HG03439 (cell line): ENCODE measurements at regions not wholly inside any gene's neighbourhood (a gene's known extent, or its start where the extent isn't known, plus 50 kb on each side); places are given as distances from the start of the nearest gene placed in this dataset.

ENCODE experiments used
- ATAC-seq: cut with Tn5 transposase; IDR thresholded peaks from one replicate; pipeline ENCODE4 v1.9.1; 2021; ENCODE audit warnings: mild to moderate bottlenecking, moderate library complexity; ENCODE audit not compliant: unreplicated experiment

DNA sequence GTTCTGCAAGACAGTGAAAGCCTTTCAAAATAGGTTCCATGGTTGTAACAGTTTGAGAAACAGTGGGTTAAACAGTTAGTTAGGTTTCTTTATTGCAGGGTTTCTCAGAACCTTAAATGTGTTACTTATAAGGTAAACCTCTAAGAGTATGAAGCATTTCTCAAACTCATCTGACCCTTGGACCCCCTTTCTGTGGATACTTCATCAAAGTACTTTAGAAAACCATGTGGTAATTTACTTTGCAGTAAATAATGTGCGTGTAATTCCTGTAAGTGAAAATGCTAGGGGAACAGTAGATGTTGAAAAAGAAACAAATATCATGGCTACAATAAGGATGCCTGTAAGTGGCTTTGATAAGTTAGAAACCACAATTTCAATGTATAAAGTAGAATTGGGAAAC, 354.6 kb upstream of the RARB start:
- ATAC-seq = no peak

GRCh38 chr3:25074149-25074548, 353.9 kb upstream of the RARB start:
- no peak for ATAC-seq

- no peak for ATAC-seq
Measured at GRCh38 chr3:25080461-25080860, 347.6 kb upstream of the RARB start.

DNA sequence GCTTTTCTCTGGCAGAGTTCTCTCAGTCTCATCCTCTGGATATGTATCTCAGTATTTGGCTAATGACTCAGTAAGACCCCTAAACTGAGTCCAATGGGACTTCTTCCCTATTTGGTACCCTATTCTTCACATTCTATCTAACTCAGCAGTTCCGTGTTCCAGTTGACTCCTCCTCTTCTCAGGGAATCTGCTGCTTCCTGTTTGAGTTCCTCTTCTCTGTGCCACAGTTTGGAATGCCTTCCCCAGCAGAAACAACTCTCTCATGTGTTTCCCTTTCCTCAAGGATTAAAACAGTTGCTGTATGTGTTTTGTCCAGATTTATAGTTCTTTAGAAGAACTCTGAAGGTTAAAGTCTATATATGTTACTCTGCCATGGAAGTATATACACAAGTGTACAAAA, 344.0 kb upstream of the RARB start:
- ATAC-seq = no peak

DNA sequence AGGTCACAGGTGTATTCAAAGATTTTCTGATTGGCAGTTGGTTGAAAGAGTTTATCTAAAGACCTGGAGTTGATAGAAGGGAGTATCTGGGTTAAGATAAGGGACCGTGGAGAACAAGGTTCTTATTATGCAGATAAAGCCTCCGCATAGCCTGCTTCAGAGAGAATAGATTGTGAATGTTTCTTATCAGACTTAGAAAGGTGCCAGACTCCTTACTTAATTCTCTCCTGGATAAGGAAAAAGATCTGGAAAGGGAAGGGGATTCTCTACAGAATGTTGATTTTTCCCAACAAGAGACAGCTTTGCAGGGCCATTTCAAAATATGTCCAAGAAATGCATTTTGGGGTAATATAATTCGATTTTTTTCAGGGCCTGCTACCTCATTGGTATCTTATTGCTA, 341.3 kb upstream of the RARB start:
- no peak for ATAC-seq

DNA sequence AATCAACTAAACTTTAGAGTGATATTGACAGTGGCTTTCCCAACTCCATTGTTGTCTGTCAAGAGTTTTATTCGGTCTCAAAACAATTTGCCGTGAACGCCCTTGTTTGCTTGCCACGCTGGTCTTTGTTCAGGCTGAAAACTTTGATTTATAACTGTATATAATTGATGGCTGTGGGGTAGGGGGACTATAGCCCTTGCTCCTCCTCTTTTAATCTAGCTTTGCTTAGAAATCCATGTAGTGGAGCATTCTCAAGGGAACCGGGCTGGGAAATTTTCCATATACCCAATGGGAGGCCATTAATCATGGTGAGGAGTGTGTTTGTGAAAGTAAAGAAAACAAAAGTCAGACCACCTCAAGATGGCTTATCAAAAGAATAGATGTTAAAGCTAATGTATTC, 339.8 kb upstream of the RARB start:
- ATAC-seq = no peak

- ATAC-seq = no peak
Measured at GRCh38 chr3:25090698-25091453, 337.2 kb upstream of the RARB start.

DNA sequence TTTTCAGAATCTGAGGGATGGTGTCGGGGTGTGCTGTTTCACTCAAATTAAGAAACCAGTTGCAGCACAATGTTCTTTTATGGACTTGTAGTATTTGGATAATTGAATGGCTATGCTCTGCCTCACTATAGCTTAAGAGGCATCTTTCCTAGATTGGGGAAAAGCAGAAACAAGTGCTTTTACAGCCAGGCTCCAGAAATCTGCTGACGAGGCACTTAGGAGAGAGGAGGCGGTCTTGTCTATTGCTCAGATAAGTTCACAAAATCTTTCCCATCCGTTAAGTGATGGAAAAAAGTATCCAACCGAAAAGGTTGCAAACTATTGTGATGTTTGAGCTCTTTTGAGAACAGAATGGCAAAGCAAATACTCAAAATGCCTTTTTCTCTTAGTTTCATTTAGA, 336.1 kb upstream of the RARB start:
- ATAC-seq = no peak

DNA sequence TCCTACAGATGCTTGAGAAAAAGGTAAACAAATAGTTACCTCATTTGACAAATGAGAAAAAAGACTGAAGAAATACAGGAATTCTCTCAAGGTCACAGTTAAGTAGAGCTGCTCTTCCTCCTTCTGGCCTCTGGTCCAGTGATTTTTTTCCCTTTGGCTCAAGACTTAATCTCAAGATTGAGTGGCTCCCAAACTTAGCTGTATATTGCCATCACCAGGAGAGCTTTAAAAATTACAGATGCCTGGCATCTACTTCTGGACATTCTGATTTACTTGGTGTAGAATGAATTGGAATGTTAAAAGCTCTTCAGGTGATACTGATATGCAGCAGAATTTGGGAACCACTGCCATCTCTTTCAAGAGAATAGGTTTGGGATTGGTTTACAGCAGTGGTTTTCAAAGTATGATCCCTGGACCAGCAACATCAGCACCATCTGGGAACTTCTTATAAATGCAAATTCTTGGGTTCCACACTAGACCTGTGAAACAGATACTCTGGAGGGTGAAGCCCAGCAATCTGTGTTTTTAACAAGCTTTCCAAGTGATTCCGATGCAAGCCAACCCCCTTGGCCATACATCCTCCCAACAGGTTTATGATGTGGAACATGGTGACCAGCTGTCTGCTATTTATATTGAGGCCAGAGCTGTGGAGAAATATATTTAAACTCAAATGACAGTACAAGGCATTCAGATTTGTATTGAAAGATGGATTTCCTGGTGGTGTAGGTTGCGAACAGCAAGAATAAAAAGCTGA, 333.0 kb upstream of the RARB start:
- ATAC-seq = no peak

DNA sequence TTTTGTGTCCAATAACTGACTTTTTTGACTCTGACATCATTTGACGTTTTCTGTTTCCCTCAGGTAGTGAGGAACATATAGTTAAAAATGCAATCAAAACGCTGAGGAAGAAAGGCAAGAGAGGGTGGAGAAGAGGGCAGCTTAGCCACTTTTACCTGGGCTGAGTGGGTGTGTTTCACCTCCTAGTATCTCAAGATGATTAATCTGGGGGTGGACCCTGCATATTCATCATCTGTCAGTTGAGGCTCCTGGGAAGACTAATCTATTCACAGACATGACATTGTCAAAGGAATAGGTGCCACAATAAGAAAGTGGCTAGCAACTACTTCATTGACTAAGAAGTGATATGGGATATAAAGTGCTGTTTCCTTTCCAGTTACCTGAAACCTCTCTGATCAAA, 331.5 kb upstream of the RARB start:
- no peak for ATAC-seq

DNA sequence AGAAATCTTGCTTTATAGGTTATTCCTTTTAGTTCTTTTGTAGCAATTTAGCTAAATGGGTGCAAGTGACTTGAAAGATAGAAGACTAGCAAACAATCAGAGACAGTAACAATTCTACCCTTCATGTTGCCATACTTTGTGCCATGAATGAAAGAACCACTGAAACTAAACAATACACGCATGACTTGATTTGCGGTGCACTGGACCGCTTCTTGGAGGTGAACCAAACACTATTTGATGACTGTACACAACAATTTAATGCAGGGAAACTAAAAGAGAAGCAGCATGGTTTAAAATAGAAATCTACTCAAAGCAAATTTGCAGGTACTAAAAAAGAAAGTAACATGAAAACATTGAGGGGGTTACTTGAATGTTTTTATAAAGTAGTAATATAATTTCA, 331.0 kb upstream of the RARB start:
- ATAC-seq = no peak

DNA sequence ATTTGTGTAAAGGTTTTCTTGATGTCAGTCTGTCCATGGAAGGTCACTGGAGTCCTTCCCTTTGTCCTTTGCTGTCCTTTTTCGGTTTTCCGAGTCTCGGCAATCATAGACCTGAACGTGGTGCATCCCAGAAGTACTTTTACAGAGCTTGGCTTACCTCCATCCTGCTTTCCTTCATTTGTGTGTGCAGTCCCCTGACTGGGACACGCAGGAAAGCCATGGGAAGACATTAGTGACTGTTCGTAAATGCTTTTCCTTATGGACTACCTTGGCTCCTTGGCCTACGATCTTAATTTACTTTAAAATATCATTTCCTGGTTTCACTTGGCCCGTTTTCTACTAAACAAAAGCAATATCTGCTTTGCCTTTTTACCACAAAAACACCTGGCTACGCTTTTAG, 328.4 kb upstream of the RARB start:
- ATAC-seq = no peak

GRCh38 chr3:25103391-25103790, 324.7 kb upstream of the RARB start:
- no peak for ATAC-seq

DNA sequence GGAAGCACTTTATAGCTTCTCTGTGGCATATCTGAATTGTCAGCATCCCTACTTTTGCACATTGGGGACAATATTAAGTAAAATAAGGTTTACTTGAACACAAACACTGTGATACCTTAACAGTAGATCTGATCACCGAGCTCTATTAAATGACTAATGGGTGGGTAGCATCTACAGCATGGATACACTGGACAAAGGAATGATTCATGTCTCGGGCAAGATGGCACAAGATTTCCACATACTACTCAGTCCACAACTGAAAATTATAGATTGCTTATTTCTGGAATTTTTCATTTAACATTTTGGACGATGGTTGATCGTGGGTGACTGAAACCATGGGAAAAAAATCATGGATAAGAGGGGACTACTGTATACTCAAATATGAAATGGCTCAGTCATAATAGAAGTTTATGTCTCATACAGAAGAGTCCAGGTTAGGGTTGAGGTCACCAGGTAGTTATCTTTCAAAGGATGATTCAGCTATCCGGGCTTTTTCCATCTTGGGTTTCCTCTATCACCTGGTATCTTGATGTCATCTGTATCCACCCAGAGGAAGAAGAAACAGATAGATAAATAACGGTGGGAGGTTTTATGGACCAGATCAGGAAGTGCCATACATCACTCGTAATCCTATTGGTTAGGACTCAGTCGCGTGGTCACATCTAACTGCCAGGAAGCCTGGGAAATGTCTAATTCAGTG, 320.0 kb upstream of the RARB start:
- no peak for ATAC-seq

- ATAC-seq = no peak
Measured at GRCh38 chr3:25110642-25111041, 317.4 kb upstream of the RARB start.

DNA sequence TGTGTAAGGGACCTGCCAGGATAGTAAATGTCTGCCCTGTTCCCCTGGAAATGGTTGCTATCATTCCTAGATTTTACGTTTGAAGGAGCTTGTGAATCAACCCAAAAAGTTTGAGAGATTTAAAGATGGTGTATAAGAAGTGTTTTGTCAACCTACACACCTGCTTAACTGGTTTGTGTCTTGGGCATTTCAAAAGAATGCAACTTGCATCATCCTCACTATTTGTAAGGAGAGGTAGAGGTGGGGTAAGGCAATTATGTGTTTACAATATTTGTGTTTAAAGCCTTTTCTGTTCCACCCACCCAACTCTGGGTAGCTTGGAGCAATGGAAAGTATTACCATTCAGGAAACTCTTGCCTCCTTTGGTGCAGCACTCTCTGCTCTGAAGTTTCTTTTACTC, 314.2 kb upstream of the RARB start:
- no peak for ATAC-seq

DNA sequence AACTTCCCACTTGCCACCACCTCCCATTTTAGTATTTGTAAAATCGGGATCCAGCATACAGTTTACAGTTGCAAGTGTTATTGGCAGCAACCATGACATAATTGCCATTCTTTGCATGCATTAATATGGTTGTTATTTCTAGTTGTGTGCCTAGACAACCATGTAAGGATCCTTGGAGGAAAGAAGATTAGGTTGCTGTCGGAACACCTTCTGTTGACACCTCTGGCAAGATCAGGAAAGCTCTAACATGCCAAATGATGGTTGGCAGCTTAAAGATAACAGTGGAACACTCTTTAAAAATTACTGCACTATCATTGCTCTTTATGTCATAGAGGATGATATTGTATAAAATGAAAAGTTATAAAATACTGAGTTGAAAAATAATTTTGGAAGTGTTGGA, 313.5 kb upstream of the RARB start:
- no peak for ATAC-seq

GRCh38 chr3:25117005-25117593, 311.0 kb upstream of the RARB start:
- ATAC-seq = no peak

GRCh38 chr3:25119682-25120081, 308.4 kb upstream of the RARB start:
- ATAC-seq = no peak

- no peak for ATAC-seq
Measured at GRCh38 chr3:25120665-25121064, 307.4 kb upstream of the RARB start.

DNA sequence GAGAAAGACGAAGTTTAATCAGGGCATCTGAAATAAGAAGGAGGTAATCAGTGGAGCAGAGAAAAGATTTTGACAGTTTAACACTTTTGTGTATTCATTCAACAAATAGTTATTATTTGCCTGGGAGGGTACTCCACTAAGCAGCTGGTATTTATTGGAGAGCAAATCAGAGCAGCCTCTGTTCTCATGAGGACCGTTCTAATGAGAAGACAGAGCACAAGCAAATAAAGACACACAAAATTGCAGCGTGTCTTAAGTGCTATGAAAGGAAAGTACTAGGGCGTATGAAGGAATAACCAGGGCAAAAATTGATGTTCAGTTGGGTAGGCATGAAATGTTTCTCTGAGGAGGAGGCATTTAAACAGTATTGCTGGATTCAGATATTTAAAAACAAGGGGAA, 302.9 kb upstream of the RARB start:
- ATAC-seq = no peak

DNA sequence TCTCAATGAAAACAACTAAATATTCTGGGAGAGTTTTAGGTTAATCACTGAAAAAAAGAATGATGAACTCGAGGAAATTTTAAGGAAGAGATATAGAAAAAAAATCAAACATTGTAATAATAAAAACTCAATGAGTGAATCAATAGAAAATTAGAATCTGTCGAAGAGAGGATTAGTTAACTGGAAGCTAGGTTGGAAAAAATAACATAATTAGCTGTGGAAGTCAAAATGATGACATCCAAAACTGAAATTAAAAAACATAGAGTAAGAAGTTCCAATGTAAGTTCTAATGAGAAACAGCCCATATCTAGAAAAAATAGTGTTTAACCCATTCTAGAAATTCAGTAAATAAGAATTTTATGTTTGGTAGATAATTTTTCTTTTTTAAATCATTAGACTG, 299.3 kb upstream of the RARB start:
- no peak for ATAC-seq
